Neutrophil (primary cell): ENCODE measurements at regions not wholly inside any gene's neighbourhood (a gene's known extent, or its start where the extent isn't known, plus 50 kb on each side); places are given as distances from the start of the nearest gene placed in this dataset.

Experiments
- H3K27ac ChIP-seq: fragments of 200-600 bp; sonication (generic); 2 replicates; pipeline ENCODE4 v1.5.1; 2016; ENCODE audit warnings: mild to moderate bottlenecking, moderate library complexity
- H3K27me3 ChIP-seq: fragments of 200-600 bp; sonication (generic); 2 replicates; pipeline ENCODE4 v1.6.0; 2016; ENCODE audit warnings: mild to moderate bottlenecking
- H3K36me3 ChIP-seq: fragments of 200-600 bp; sonication (generic); 2 replicates; pipeline ENCODE4 v1.5.1; 2017
- H3K4me1 ChIP-seq, 2 experiments: fragments of 200-600 bp in 1 of 2; sonication (generic) in 1 of 2; 1 replicate in 1 of 2; 2 replicates in 1 of 2; pipeline versions ENCODE4 v1.5.1 to v1.6.1; 2013 to 2016; ENCODE audit warnings: low read depth in 1 of 2, low read length in 1 of 2, mild to moderate bottlenecking in 1 of 2, moderate library complexity in 1 of 2; ENCODE audit not compliant: control insufficient read depth in 1 of 2, insufficient read depth in 1 of 2
- H3K4me3 ChIP-seq, 2 experiments: fragments of 200-600 bp in 1 of 2; sonication (generic) in 1 of 2; 1 replicate in 1 of 2; 2 replicates in 1 of 2; pipeline ENCODE4 v1.5.1; 2013 to 2016; ENCODE audit warnings: low read depth in 1 of 2, low read length in 1 of 2, mild to moderate bottlenecking in 1 of 2, moderate library complexity in 1 of 2
- H3K9me3 ChIP-seq: fragments of 200-600 bp; sonication (generic); 2 replicates; pipeline ENCODE4 v1.5.1; 2016
- CTCF ChIP-seq: fragments of 200-600 bp; sonication (generic); IDR thresholded peaks from 2 replicates; pipeline ENCODE4 v1.5.1; 2016; ENCODE audit warnings: antibody characterized with exemption

- TF ChIP-seq CTCF = no peak
- no peaks in the 10 kb centered on the region for H3K9me3 ChIP-seq
- H3K36me3 ChIP-seq = no peaks in the 10 kb centered on the region
- H3K27ac ChIP-seq = no peak overlapping the region
- H3K27me3 ChIP-seq = no peaks in the 10 kb centered on the region
- no peak overlapping the region for H3K4me3 ChIP-seq
- H3K4me1 ChIP-seq = no peaks in the 10 kb centered on the region
Measured at GRCh38 chr2:2400286-2401038, 69.4 kb upstream of the MYT1L start.

- no peak overlapping the region for H3K27ac ChIP-seq
Measured at GRCh38 chr2:2399396-2399795, 68.3 kb upstream of the MYT1L start.

DNA sequence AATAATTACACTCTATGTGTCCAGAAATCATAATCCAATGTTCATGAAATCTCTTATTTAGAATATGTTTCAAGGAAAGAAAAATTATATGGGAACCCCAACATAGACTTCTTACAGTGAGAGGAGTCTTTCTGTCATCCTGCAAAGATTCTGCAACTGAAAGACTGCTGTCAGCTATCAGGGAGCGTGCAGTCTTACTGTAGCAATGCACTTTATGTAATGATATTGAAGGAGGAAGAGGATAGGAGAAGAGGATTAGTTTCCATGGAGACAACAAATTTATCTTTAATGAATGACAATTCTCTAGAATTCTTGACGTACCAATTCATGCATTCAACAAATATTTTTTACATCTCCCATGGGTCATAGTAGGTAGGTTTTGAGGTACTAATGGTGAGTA is 61.3 kb upstream of the MYT1L start:
- H3K36me3 ChIP-seq = no peaks in the 10 kb centered on the region
- no peaks in the 10 kb centered on the region for H3K27me3 ChIP-seq
- no peak overlapping the region for H3K27ac ChIP-seq
- no peak for TF ChIP-seq CTCF
- H3K4me3 ChIP-seq = no peak overlapping the region
- H3K9me3 ChIP-seq = no peaks in the 10 kb centered on the region
- H3K4me1 ChIP-seq = no peaks in the 10 kb centered on the region

More at GRCh38 chr2:2399396-2399795, 68.3 kb upstream of the MYT1L start:
- no peaks in the 10 kb centered on the region for H3K4me1 ChIP-seq
- no peak for TF ChIP-seq CTCF
- no peak overlapping the region for H3K4me3 ChIP-seq
- H3K36me3 ChIP-seq = no peaks in the 10 kb centered on the region
- no peaks in the 10 kb centered on the region for H3K27me3 ChIP-seq
- no peaks in the 10 kb centered on the region for H3K9me3 ChIP-seq

- Histone ChIP-seq H3K27ac (no peak overlapping the region), H3K27me3 (no peaks in the 10 kb centered on the region), H3K36me3 (no peaks in the 10 kb centered on the region), H3K4me3 (no peak overlapping the region), H3K9me3 (no peaks in the 10 kb centered on the region), H3K4me1 (no peaks in the 10 kb centered on the region)
- no peak for TF ChIP-seq CTCF
Measured at GRCh38 chr2:2389215-2389614, 58.1 kb upstream of the MYT1L start.
